Trophoblast cell (in vitro differentiated cells and primary cell): ENCODE measurements at regions not wholly inside any gene's neighbourhood (a gene's known extent, or its start where the extent isn't known, plus 50 kb on each side); places are given as distances from the start of the nearest gene placed in this dataset.

ENCODE experiments used
- DNase-seq, 2 donors: peaks; one replicate each; pipeline ENCODE4 v3.0.0-alpha.2; 2016
- H2AFZ ChIP-seq: 2 replicates; pipeline ENCODE4 v1.6.1; 2013; ENCODE audit warnings: low read length, moderate library complexity, mild to moderate bottlenecking; ENCODE audit not compliant: insufficient read depth, poor library complexity
- H2AK5ac ChIP-seq: 2 replicates; pipeline ENCODE4 v1.6.1; 2013; ENCODE audit warnings: mild to moderate bottlenecking, low read length
- H2BK120ac ChIP-seq: 2 replicates; pipeline ENCODE4 v1.6.1; 2013; ENCODE audit warnings: low read length, mild to moderate bottlenecking, moderate library complexity; ENCODE audit not compliant: insufficient read depth, poor library complexity
- H2BK12ac ChIP-seq: 2 replicates; pipeline ENCODE4 v1.6.1; 2013; ENCODE audit warnings: mild to moderate bottlenecking, low read length, moderate library complexity
- H2BK5ac ChIP-seq: 2 replicates; pipeline ENCODE4 v1.6.1; 2013; ENCODE audit warnings: low read length, low read depth, moderate library complexity, mild to moderate bottlenecking; ENCODE audit not compliant: poor library complexity
- H3K14ac ChIP-seq: 2 replicates; pipeline ENCODE4 v1.6.1; 2013; ENCODE audit warnings: mild to moderate bottlenecking, low read length
- H3K18ac ChIP-seq: 2 replicates; pipeline ENCODE4 v1.6.1; 2013; ENCODE audit warnings: mild to moderate bottlenecking, low read length
- H3K23ac ChIP-seq: 2 replicates; pipeline ENCODE4 v1.6.1; 2013; ENCODE audit warnings: low read length
- H3K27ac ChIP-seq: 2 replicates; pipeline ENCODE4 v1.5.1; 2013; ENCODE audit warnings: low read depth, mild to moderate bottlenecking, inconsistent platforms, low read length, moderate library complexity
- H3K27me3 ChIP-seq: 2 replicates; pipeline ENCODE4 v1.6.1; 2013; ENCODE audit warnings: inconsistent platforms, mild to moderate bottlenecking, low read length, moderate library complexity; ENCODE audit not compliant: insufficient read depth
- H3K36me3 ChIP-seq, 2 experiments: 1 replicate in 1 of 2; 2 replicates in 1 of 2; pipeline ENCODE4 v1.6.1; 2013; ENCODE audit warnings: low read length in 2 of 2, mild to moderate bottlenecking in 2 of 2, moderate library complexity in 1 of 2; ENCODE audit not compliant: insufficient read depth in 2 of 2, control insufficient read depth in 1 of 2
- H3K4ac ChIP-seq: 2 replicates; pipeline ENCODE4 v1.6.1; 2013; ENCODE audit warnings: low read depth, mild to moderate bottlenecking, low read length, moderate library complexity
- H3K4me1 ChIP-seq, 2 experiments: 1 replicate in 1 of 2; 2 replicates in 1 of 2; pipeline ENCODE4 v1.6.1; 2013; ENCODE audit warnings: low read length in 2 of 2, mild to moderate bottlenecking in 2 of 2, moderate library complexity in 1 of 2; ENCODE audit not compliant: insufficient read depth in 2 of 2, control insufficient read depth in 1 of 2
- H3K4me2 ChIP-seq: 2 replicates; pipeline ENCODE4 v1.6.1; 2013; ENCODE audit warnings: inconsistent platforms, mild to moderate bottlenecking, low read length, moderate library complexity
- H3K4me3 ChIP-seq: 2 replicates; pipeline ENCODE4 v1.5.1; 2013; ENCODE audit warnings: mild to moderate bottlenecking, low read depth, low read length, inconsistent platforms
- H3K79me1 ChIP-seq: one replicate; pipeline ENCODE4 v1.6.1; 2013; ENCODE audit warnings: low read length
- H3K79me2 ChIP-seq: 2 replicates; pipeline ENCODE4 v1.6.1; 2013; ENCODE audit warnings: low read length, mild to moderate bottlenecking; ENCODE audit not compliant: control insufficient read depth, insufficient read depth, poor library complexity
- H3K9ac ChIP-seq: 2 replicates; pipeline ENCODE4 v1.6.1; 2013; ENCODE audit warnings: mild to moderate bottlenecking, low read length
- H3K9me3 ChIP-seq: 2 replicates; pipeline ENCODE4 v1.6.1; 2013; ENCODE audit warnings: low read depth, mild to moderate bottlenecking, control low read depth, inconsistent platforms, low read length; ENCODE audit not compliant: insufficient read depth
- H4K12ac ChIP-seq: 2 replicates; pipeline ENCODE4 v1.6.1; 2013; ENCODE audit warnings: low read depth, mild to moderate bottlenecking, low read length, moderate library complexity
- H4K8ac ChIP-seq: 2 replicates; pipeline ENCODE4 v1.6.1; 2013; ENCODE audit warnings: low read depth, mild to moderate bottlenecking, low read length, moderate library complexity
- H4K91ac ChIP-seq: one replicate; pipeline ENCODE4 v1.6.1; 2013; ENCODE audit warnings: low read depth, mild to moderate bottlenecking, low read length, moderate library complexity
- WGBS: extraction: QIAGEN DNeasy Blood & Tissue Kit; methylation state at CpG from one replicate; pipeline ENCODE4 v1.1.7; 2013; ENCODE audit warnings: missing lambda C conversion rate; ENCODE audit not compliant: insufficient read length, insufficient coverage; ENCODE audit errors: extremely low coverage; 5-methylcytosine and 5-hydroxymethylcytosine counted together

- DNase-seq: no peak
- H3K18ac ChIP-seq: no peak overlapping the region
- H3K36me3 ChIP-seq: no peaks in the 10 kb centered on the region
- no peaks in the 10 kb centered on the region for H3K4me1 ChIP-seq
- no peak overlapping the region for H3K27ac ChIP-seq
- H4K91ac ChIP-seq: no peak overlapping the region
- no peak overlapping the region for H2BK12ac ChIP-seq
- H2AK5ac ChIP-seq: no peak overlapping the region
- no peaks in the 10 kb centered on the region for H3K79me1 ChIP-seq
- no peak overlapping the region for H2BK5ac ChIP-seq
- H3K27me3 ChIP-seq: no peaks in the 10 kb centered on the region
- no peaks in the 10 kb centered on the region for H3K79me2 ChIP-seq
- H3K14ac ChIP-seq: no peak overlapping the region
- no peak overlapping the region for H3K4me3 ChIP-seq
- H3K9ac ChIP-seq: no peak overlapping the region
- H3K9me3 ChIP-seq: no peaks in the 10 kb centered on the region
- no peak overlapping the region for H2BK120ac ChIP-seq
- no peak overlapping the region for H4K12ac ChIP-seq
- H4K8ac ChIP-seq: no peak overlapping the region
- no peak overlapping the region for H3K23ac ChIP-seq
- WGBS: no CpG with 5 or more reads among the region's 1 CpG
- no peak overlapping the region for H2AFZ ChIP-seq
- no peak overlapping the region for H3K4ac ChIP-seq
- H3K4me2 ChIP-seq: no peak overlapping the region
These were observed 85.3 kb upstream of the SLC4A4 start for GRCh38 chr4:71253545-71253944.

GRCh38 chr4:71254451-71255012 is 84.3 kb upstream of the SLC4A4 start:
- H4K12ac ChIP-seq: no peak overlapping the region
- no CpG with 5 or more reads among the region's 2 CpGs for WGBS
- no peak overlapping the region for H2AFZ ChIP-seq
- no peak overlapping the region for H3K4ac ChIP-seq
- H3K4me2 ChIP-seq: no peak overlapping the region
- H2BK120ac ChIP-seq: no peak overlapping the region
- H3K79me1 ChIP-seq: no peaks in the 10 kb centered on the region
- H3K79me2 ChIP-seq: no peaks in the 10 kb centered on the region
- H4K91ac ChIP-seq: no peak overlapping the region
- H3K4me1 ChIP-seq: no peaks in the 10 kb centered on the region
- H3K27ac ChIP-seq: no peak overlapping the region
- H3K18ac ChIP-seq: no peak overlapping the region
- no peak overlapping the region for H3K9ac ChIP-seq
- H2AK5ac ChIP-seq: no peak overlapping the region
- H3K4me3 ChIP-seq: no peak overlapping the region
- H3K23ac ChIP-seq: no peak overlapping the region
- no peaks in the 10 kb centered on the region for H3K9me3 ChIP-seq
- H3K36me3 ChIP-seq: no peaks in the 10 kb centered on the region
- H3K14ac ChIP-seq: no peak overlapping the region
- H3K27me3 ChIP-seq: no peaks in the 10 kb centered on the region
- H4K8ac ChIP-seq: no peak overlapping the region
- no peak for DNase-seq
- no peak overlapping the region for H2BK5ac ChIP-seq
- H2BK12ac ChIP-seq: no peak overlapping the region

- H2BK12ac ChIP-seq: no peak overlapping the region
- no peaks in the 10 kb centered on the region for H3K79me2 ChIP-seq
- H2AK5ac ChIP-seq: no peak overlapping the region
- H3K4me3 ChIP-seq: no peak overlapping the region
- H2BK120ac ChIP-seq: no peak overlapping the region
- no peaks in the 10 kb centered on the region for H3K36me3 ChIP-seq
- no peaks in the 10 kb centered on the region for H3K4me1 ChIP-seq
- H3K23ac ChIP-seq: no peak overlapping the region
- no peaks in the 10 kb centered on the region for H3K9me3 ChIP-seq
- no peak overlapping the region for H3K14ac ChIP-seq
- H3K27ac ChIP-seq: no peak overlapping the region
- H2AFZ ChIP-seq: no peak overlapping the region
- H4K12ac ChIP-seq: no peak overlapping the region
- H3K4ac ChIP-seq: no peak overlapping the region
- no peak overlapping the region for H3K4me2 ChIP-seq
- no peak for DNase-seq
- H3K18ac ChIP-seq: no peak overlapping the region
- WGBS: no CpG with 5 or more reads among the region's 1 CpG
- H4K8ac ChIP-seq: no peak overlapping the region
- H3K9ac ChIP-seq: no peak overlapping the region
- H4K91ac ChIP-seq: no peak overlapping the region
- H3K79me1 ChIP-seq: no peaks in the 10 kb centered on the region
- no peak overlapping the region for H2BK5ac ChIP-seq
- no peaks in the 10 kb centered on the region for H3K27me3 ChIP-seq
These were observed 82.8 kb upstream of the SLC4A4 start for GRCh38 chr4:71255976-71256375.

GRCh38 chr4:71257761-71258160 is 81.1 kb upstream of the SLC4A4 start:
- WGBS: no CpG with 5 or more reads among the region's 3 CpGs

More at GRCh38 chr4:71257761-71258160, 81.1 kb upstream of the SLC4A4 start:
- no peak overlapping the region for H2AFZ ChIP-seq
- H3K79me2 ChIP-seq: no peaks in the 10 kb centered on the region
- H3K14ac ChIP-seq: no peak overlapping the region
- H3K27me3 ChIP-seq: no peaks in the 10 kb centered on the region
- H2BK5ac ChIP-seq: no peak overlapping the region
- H3K27ac ChIP-seq: no peak overlapping the region
- no peak overlapping the region for H3K23ac ChIP-seq
- H4K91ac ChIP-seq: no peak overlapping the region
- no peak overlapping the region for H2BK120ac ChIP-seq
- no peak overlapping the region for H3K4me2 ChIP-seq
- no peak for DNase-seq
- H3K79me1 ChIP-seq: no peaks in the 10 kb centered on the region
- no peak overlapping the region for H4K12ac ChIP-seq
- no peak overlapping the region for H4K8ac ChIP-seq
- no peak overlapping the region for H3K4ac ChIP-seq
- H3K18ac ChIP-seq: no peak overlapping the region
- H2AK5ac ChIP-seq: no peak overlapping the region
- no peak overlapping the region for H3K9ac ChIP-seq
- no peak overlapping the region for H3K4me3 ChIP-seq
- H2BK12ac ChIP-seq: no peak overlapping the region
- H3K9me3 ChIP-seq: no peaks in the 10 kb centered on the region
- no peaks in the 10 kb centered on the region for H3K36me3 ChIP-seq
- peaks cover 0 to 2% of the 10 kb centered on the region in 2 experiments for H3K4me1 ChIP-seq
